ENCODE measurements at regions not wholly inside any gene's neighbourhood (a gene's known extent, or its start where the extent isn't known, plus 50 kb on each side); places are given as distances from the start of the nearest gene placed in this dataset.
A peak's percentile ranks its signal among the peaks of the same experiment; 100 is the strongest.
"Not testable (repeated sequence)": the region's sequence is repeated elsewhere in the genome, so short reads cannot be mapped to it uniquely, and the experiment has no call there.

GRCh38 chr1:146709302-146709701 lies 228.8 kb upstream of the NBPF12 start:
- intact Hi-C loops (cut with DNase I); H3K4me1 ChIP-seq (replicated peaks); H3K4me3 ChIP-seq; H3K36me3 ChIP-seq; H3K9me3 ChIP-seq; H3K27me3 ChIP-seq (replicated peaks; ENCODE audit: insufficient read depth); DNase-seq (ENCODE audit: low spot score); H3K27ac ChIP-seq: not testable (repeated sequence)
- WGBS = 94% methylated on average over 1 of the region's 1 CpG

- not testable (repeated sequence) for H3K4me1 ChIP-seq (replicated peaks)
Observed at GRCh38 chr1:146704162-146704724, 233.9 kb upstream of the NBPF12 start.

GRCh38 chr1:146701320-146701719 lies 236.8 kb upstream of the NBPF12 start:
- H3K27ac ChIP-seq; H3K9me3 ChIP-seq; H3K27me3 ChIP-seq (replicated peaks; ENCODE audit: insufficient read depth); DNase-seq (ENCODE audit: low spot score); H3K4me1 ChIP-seq (replicated peaks); H3K4me3 ChIP-seq; intact Hi-C loops (cut with DNase I); H3K36me3 ChIP-seq: not testable (repeated sequence)
- WGBS = no CpG with 5 or more reads among the region's 1 CpG

More at GRCh38 chr1:146704162-146704724, 233.9 kb upstream of the NBPF12 start:
- DNase-seq (ENCODE audit: low spot score); H3K9me3 ChIP-seq; intact Hi-C loops (cut with DNase I); H3K27me3 ChIP-seq (replicated peaks; ENCODE audit: insufficient read depth); H3K36me3 ChIP-seq; H3K4me3 ChIP-seq; H3K27ac ChIP-seq: not testable (repeated sequence)
- WGBS = 79% methylated on average over 2 of the region's 2 CpGs

GRCh38 chr1:146695388-146695787 lies 242.7 kb upstream of the NBPF12 start:
- DNase-seq (ENCODE audit: low spot score); H3K4me3 ChIP-seq; H3K27ac ChIP-seq; H3K4me1 ChIP-seq (replicated peaks); H3K36me3 ChIP-seq; H3K27me3 ChIP-seq (replicated peaks; ENCODE audit: insufficient read depth); intact Hi-C loops (cut with DNase I); H3K9me3 ChIP-seq: not testable (repeated sequence)
- 97% methylated on average over 9 of the region's 10 CpGs for whole genome bisulfite sequencing

GRCh38 chr1:146691798-146692197 lies 246.3 kb upstream of the NBPF12 start:
- 29% methylated on average over 1 of the region's 3 CpGs for WGBS
- peak; percentile 53 for DNase-seq (ENCODE audit: low spot score)
- H3K27ac ChIP-seq; intact Hi-C loops (cut with DNase I); H3K4me1 ChIP-seq (replicated peaks); H3K4me3 ChIP-seq; H3K9me3 ChIP-seq; H3K36me3 ChIP-seq; H3K27me3 ChIP-seq (replicated peaks; ENCODE audit: insufficient read depth): not testable (repeated sequence)

GRCh38 chr1:146688893-146689292 lies 249.2 kb upstream of the NBPF12 start:
- H3K4me1 ChIP-seq (replicated peaks); DNase-seq (ENCODE audit: low spot score); H3K27ac ChIP-seq; H3K4me3 ChIP-seq; H3K9me3 ChIP-seq; intact Hi-C loops (cut with DNase I); H3K36me3 ChIP-seq; H3K27me3 ChIP-seq (replicated peaks; ENCODE audit: insufficient read depth): not testable (repeated sequence)
- WGBS = 64% methylated on average over 1 of the region's 3 CpGs

- 56% methylated on average over 4 of the region's 4 CpGs for WGBS
- H3K9me3 ChIP-seq; H3K27ac ChIP-seq; H3K4me3 ChIP-seq; H3K4me1 ChIP-seq (replicated peaks); intact Hi-C loops (cut with DNase I); H3K27me3 ChIP-seq (replicated peaks; ENCODE audit: insufficient read depth); DNase-seq (ENCODE audit: low spot score); H3K36me3 ChIP-seq: not testable (repeated sequence)
Observed at GRCh38 chr1:146686777-146687366, 251.3 kb upstream of the NBPF12 start.

- intact Hi-C loops (cut with DNase I); H3K4me3 ChIP-seq; H3K9me3 ChIP-seq; H3K36me3 ChIP-seq; H3K27ac ChIP-seq; DNase-seq (ENCODE audit: low spot score); H3K4me1 ChIP-seq (replicated peaks); H3K27me3 ChIP-seq (replicated peaks; ENCODE audit: insufficient read depth): not testable (repeated sequence)
- WGBS = 93% methylated on average over 2 of the region's 5 CpGs
Observed at GRCh38 chr1:146683126-146683429, 255.0 kb upstream of the NBPF12 start.

GRCh38 chr1:146682227-146683125 lies 255.6 kb upstream of the NBPF12 start:
- intact Hi-C loops (cut with DNase I); H3K4me3 ChIP-seq; H3K27ac ChIP-seq; H3K9me3 ChIP-seq; H3K27me3 ChIP-seq (replicated peaks; ENCODE audit: insufficient read depth); H3K36me3 ChIP-seq; DNase-seq (ENCODE audit: low spot score); H3K4me1 ChIP-seq (replicated peaks): not testable (repeated sequence)
- 74% methylated on average over 8 of the region's 11 CpGs for WGBS

GRCh38 chr1:146673729-146674299 lies 264.3 kb upstream of the NBPF12 start:
- H3K36me3 ChIP-seq; H3K27me3 ChIP-seq (replicated peaks; ENCODE audit: insufficient read depth); H3K27ac ChIP-seq; intact Hi-C loops (cut with DNase I); H3K9me3 ChIP-seq; H3K4me1 ChIP-seq (replicated peaks); H3K4me3 ChIP-seq; DNase-seq (ENCODE audit: low spot score): not testable (repeated sequence)
- WGBS = 77% methylated on average over 7 of the region's 7 CpGs

GRCh38 chr1:146672608-146673007 lies 265.5 kb upstream of the NBPF12 start:
- DNase-seq (ENCODE audit: low spot score); H3K27me3 ChIP-seq (replicated peaks; ENCODE audit: insufficient read depth); H3K36me3 ChIP-seq; intact Hi-C loops (cut with DNase I); H3K4me3 ChIP-seq; H3K4me1 ChIP-seq (replicated peaks); H3K9me3 ChIP-seq; H3K27ac ChIP-seq: not testable (repeated sequence)
- WGBS = 10% methylated on average over 4 of the region's 7 CpGs

- DNase-seq (ENCODE audit: low spot score); H3K36me3 ChIP-seq; H3K27ac ChIP-seq; intact Hi-C loops (cut with DNase I); H3K9me3 ChIP-seq; H3K4me3 ChIP-seq; H3K4me1 ChIP-seq (replicated peaks); H3K27me3 ChIP-seq (replicated peaks; ENCODE audit: insufficient read depth): not testable (repeated sequence)
- WGBS = 97% methylated on average over 6 of the region's 6 CpGs
Observed at GRCh38 chr1:146671588-146671987, 266.5 kb upstream of the NBPF12 start.
